K562 (cell line): ENCODE measurements at regions not wholly inside any gene's neighbourhood (a gene's known extent, or its start where the extent isn't known, plus 50 kb on each side); places are given as distances from the start of the nearest gene placed in this dataset.

Experiments used
- CBX3 ChIP-seq, 2 experiments: IDR thresholded peaks; 1 replicate in 1 of 2; 2 replicates in 1 of 2; pipeline ENCODE4 v1.6.1; 2012; ENCODE audit warnings: inconsistent platforms in 2 of 2, low read length in 2 of 2, borderline replicate concordance in 1 of 2, control low read depth in 1 of 2
- CXXC5 ChIP-seq: fragments of 250-450 bp; sonication (Bioruptor Pico); IDR thresholded peaks from 2 replicates; pipeline ENCODE4 v1.8.0; 2022; ENCODE audit warnings: inconsistent platforms, mild to moderate bottlenecking, moderate library complexity
- E2F5 ChIP-seq: sonication (generic); formaldehyde crosslinking; IDR thresholded peaks from 2 replicates; pipeline ENCODE4 v1.8.0; 2022; ENCODE audit warnings: mild to moderate bottlenecking, missing genetic modification reagents
- FOXM1 ChIP-seq, 2 experiments: fragments of 450-650 bp in 1 of 2; sonication (generic) in 1 of 2; formaldehyde crosslinking in 1 of 2; IDR thresholded peaks; 2 replicates each; pipeline versions ENCODE4 v1.6.1 to v1.9.0; 2017 to 2022; ENCODE audit warnings: low read depth in 2 of 2, mild to moderate bottlenecking in 2 of 2, missing genetic modification reagents in 1 of 2, moderate library complexity in 1 of 2
- L3MBTL2 ChIP-seq: fragments of 450-650 bp; IDR thresholded peaks from 2 replicates; pipeline ENCODE4 v1.6.1; 2016; ENCODE audit warnings: mild to moderate bottlenecking, moderate library complexity
- LEF1 ChIP-seq: fragments of 450-650 bp; IDR thresholded peaks from 2 replicates; pipeline ENCODE4 v1.6.1; 2016; ENCODE audit warnings: mild to moderate bottlenecking
- MED1 ChIP-seq: sonication (generic); formaldehyde crosslinking; IDR thresholded peaks from 2 replicates; pipeline ENCODE4 v1.8.1; 2023; ENCODE audit warnings: missing genetic modification reagents, borderline replicate concordance
- MEF2D ChIP-seq: conservative IDR thresholded peaks from 2 replicates; pipeline ENCODE4 v1.6.1; 2016; ENCODE audit warnings: low read depth, missing genetic modification characterization, missing compliant biosample characterization
- MEIS2 ChIP-seq: fragments of 450-650 bp; IDR thresholded peaks from 2 replicates; pipeline ENCODE4 v1.6.1; 2014; ENCODE audit warnings: mild to moderate bottlenecking; ENCODE audit not compliant: partially characterized antibody
- MIER1 ChIP-seq: fragments of 450-650 bp; IDR thresholded peaks from 2 replicates; pipeline ENCODE4 v1.6.1; 2016; ENCODE audit warnings: antibody characterized with exemption, mild to moderate bottlenecking, low read depth
- MITF ChIP-seq: IDR thresholded peaks from 2 replicates; pipeline ENCODE4 v1.6.1; 2014; ENCODE audit warnings: antibody characterized with exemption
- MLX ChIP-seq, 2 experiments: fragments of 450-650 bp in 1 of 2; sonication (generic) in 1 of 2; formaldehyde crosslinking; conservative IDR thresholded peaks; 2 replicates each; pipeline versions ENCODE4 v1.4.0 to v1.8.1; 2020 to 2022; ENCODE audit warnings: mild to moderate bottlenecking in 1 of 2, missing genetic modification reagents in 1 of 2
- MTA3 ChIP-seq: fragments of 450-650 bp; formaldehyde crosslinking; IDR thresholded peaks from 2 replicates; pipeline ENCODE4 v1.6.1; 2017; ENCODE audit warnings: mild to moderate bottlenecking, borderline replicate concordance
- SRSF3 ChIP-seq: fragments of 200-400 bp; formaldehyde crosslinking; IDR thresholded peaks from 2 replicates; pipeline ENCODE4 v1.6.1; 2016; ENCODE audit warnings: mild to moderate bottlenecking, low read length, moderate library complexity; ENCODE audit not compliant: insufficient read depth
- TFAM ChIP-seq: fragments of 250-450 bp; sonication (Bioruptor Pico); conservative IDR thresholded peaks from 2 replicates; pipeline ENCODE4 v1.5.0; 2021; ENCODE audit warnings: mild to moderate bottlenecking, moderate library complexity
- TGIF2 ChIP-seq: sonication (generic); formaldehyde crosslinking; IDR thresholded peaks from 2 replicates; pipeline ENCODE4 v1.8.1; 2022; ENCODE audit warnings: mild to moderate bottlenecking, missing genetic modification reagents, moderate library complexity
- U2AF1 ChIP-seq: fragments of 200-400 bp; formaldehyde crosslinking; optimal IDR thresholded peaks from 2 replicates; pipeline ENCODE3; 2017; ENCODE audit warnings: mild to moderate bottlenecking, low read depth, low read length, moderate library complexity
- TF ChIP-seq, protein P1 (sequence below): sonication (generic); formaldehyde crosslinking; IDR thresholded peaks from 2 replicates; pipeline ENCODE4 v1.8.0; 2022; ENCODE audit warnings: missing genetic modification reagents, mild to moderate bottlenecking, borderline replicate concordance
- TF ChIP-seq, protein P2 (sequence below): fragments of 250-450 bp; sonication (Bioruptor Pico); IDR thresholded peaks from 2 replicates; pipeline ENCODE4 v1.4.0; 2020; ENCODE audit warnings: mild to moderate bottlenecking, moderate library complexity

GRCh38 chr1:60972841-60973364 lies 109.5 kb upstream of the NFIA start (continued):
- TF ChIP-seq MTA3 (no peak), SRSF3 (no peak), LEF1 (peak; percentile 75; the same call in 1 of the 2 replicates), U2AF1 (no peak), CBX3 (IDR thresholded peaks at IDR 0.05; ENCODE audit: borderline replicate concordance in 1 of 2, low read length in 2 of 2) (peak in 1 of 2 experiments; percentile 54; a peak in 1 of 3 replicates), CXXC5 (peak; percentile 18; the same call in 1 of the 2 replicates), E2F5 (CRISPR knock-in tag) (no peak), MLX (CRISPR knock-in tag; conservative IDR thresholded peaks at IDR 0.05) (no peak), FOXM1 (IDR thresholded peaks at IDR 0.05; ENCODE audit: low read depth) (0 out of 2 replicates have a peak, but pooled peaks have one; percentile 12), FOXM1 (CRISPR knock-in tag; IDR thresholded peaks at IDR 0.05; ENCODE audit: low read depth) (no peak), MIER1 (no peak), MEIS2 (peak; percentile 6), MEF2D (tag) (no peak), MITF (no peak), TFAM (no peak), MED1 (CRISPR knock-in tag) (no peak), L3MBTL2 (peak; percentile 63), TGIF2 (CRISPR knock-in tag) (no peak)
- TF ChIP-seq, protein P1, sequence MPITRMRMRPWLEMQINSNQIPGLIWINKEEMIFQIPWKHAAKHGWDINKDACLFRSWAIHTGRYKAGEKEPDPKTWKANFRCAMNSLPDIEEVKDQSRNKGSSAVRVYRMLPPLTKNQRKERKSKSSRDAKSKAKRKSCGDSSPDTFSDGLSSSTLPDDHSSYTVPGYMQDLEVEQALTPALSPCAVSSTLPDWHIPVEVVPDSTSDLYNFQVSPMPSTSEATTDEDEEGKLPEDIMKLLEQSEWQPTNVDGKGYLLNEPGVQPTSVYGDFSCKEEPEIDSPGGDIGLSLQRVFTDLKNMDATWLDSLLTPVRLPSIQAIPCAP (CRISPR knock-in tag): no peak
- TF ChIP-seq, protein P2, sequence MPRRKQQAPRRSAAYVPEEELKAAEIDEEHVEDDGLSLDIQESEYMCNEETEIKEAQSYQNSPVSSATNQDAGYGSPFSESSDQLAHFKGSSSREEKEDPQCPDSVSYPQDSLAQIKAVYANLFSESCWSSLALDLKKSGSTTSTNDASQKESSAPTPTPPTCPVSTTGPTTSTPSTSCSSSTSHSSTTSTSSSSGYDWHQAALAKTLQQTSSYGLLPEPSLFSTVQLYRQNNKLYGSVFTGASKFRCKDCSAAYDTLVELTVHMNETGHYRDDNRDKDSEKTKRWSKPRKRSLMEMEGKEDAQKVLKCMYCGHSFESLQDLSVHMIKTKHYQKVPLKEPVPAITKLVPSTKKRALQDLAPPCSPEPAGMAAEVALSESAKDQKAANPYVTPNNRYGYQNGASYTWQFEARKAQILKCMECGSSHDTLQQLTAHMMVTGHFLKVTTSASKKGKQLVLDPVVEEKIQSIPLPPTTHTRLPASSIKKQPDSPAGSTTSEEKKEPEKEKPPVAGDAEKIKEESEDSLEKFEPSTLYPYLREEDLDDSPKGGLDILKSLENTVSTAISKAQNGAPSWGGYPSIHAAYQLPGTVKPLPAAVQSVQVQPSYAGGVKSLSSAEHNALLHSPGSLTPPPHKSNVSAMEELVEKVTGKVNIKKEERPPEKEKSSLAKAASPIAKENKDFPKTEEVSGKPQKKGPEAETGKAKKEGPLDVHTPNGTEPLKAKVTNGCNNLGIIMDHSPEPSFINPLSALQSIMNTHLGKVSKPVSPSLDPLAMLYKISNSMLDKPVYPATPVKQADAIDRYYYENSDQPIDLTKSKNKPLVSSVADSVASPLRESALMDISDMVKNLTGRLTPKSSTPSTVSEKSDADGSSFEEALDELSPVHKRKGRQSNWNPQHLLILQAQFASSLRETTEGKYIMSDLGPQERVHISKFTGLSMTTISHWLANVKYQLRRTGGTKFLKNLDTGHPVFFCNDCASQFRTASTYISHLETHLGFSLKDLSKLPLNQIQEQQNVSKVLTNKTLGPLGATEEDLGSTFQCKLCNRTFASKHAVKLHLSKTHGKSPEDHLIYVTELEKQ (CRISPR knock-in tag): no peak
